HepG2 (cell line): ENCODE measurements at regions not wholly inside any gene's neighbourhood (a gene's known extent, or its start where the extent isn't known, plus 50 kb on each side); places are given as distances from the start of the nearest gene placed in this dataset.
A peak's percentile ranks its signal among the peaks of the same experiment; 100 is the strongest.

ENCODE experiments used
- AHDC1 ChIP-seq: sonication (generic); formaldehyde crosslinking; IDR thresholded peaks from 2 replicates; pipeline ENCODE4 v1.5.1; 2020; ENCODE audit warnings: mild to moderate bottlenecking, missing genetic modification reagents, borderline replicate concordance
- ATF2 ChIP-seq: sonication (generic); formaldehyde crosslinking; IDR thresholded peaks from 2 replicates; pipeline ENCODE4 v1.4.0; 2020; ENCODE audit warnings: missing genetic modification reagents
- CREB3 ChIP-seq: sonication (generic); formaldehyde crosslinking; IDR thresholded peaks from 2 replicates; pipeline ENCODE4 v1.5.0; 2020; ENCODE audit warnings: missing genetic modification reagents
- GATA4 ChIP-seq: sonication (generic); IDR thresholded peaks from 2 replicates; pipeline ENCODE4 v1.6.1; 2016; ENCODE audit warnings: antibody characterized with exemption, low read depth, borderline replicate concordance
- HBP1 ChIP-seq: IDR thresholded peaks from 2 replicates; pipeline ENCODE4 v1.6.1; 2016; ENCODE audit warnings: low read depth, control low read depth
- HDAC2 ChIP-seq: sonication (generic); formaldehyde crosslinking; IDR thresholded peaks from 2 replicates; pipeline ENCODE4 v1.4.0; 2020; ENCODE audit warnings: missing genetic modification reagents
- LRRFIP1 ChIP-seq: sonication (generic); formaldehyde crosslinking; conservative IDR thresholded peaks from 2 replicates; pipeline ENCODE4 v1.4.0; 2020; ENCODE audit warnings: missing genetic modification reagents
- MLLT10 ChIP-seq: sonication (generic); formaldehyde crosslinking; IDR thresholded peaks from 2 replicates; pipeline ENCODE4 v1.4.0; 2020; ENCODE audit warnings: missing genetic modification reagents
- NFIC ChIP-seq: IDR thresholded peaks from 2 replicates; pipeline ENCODE4 v1.6.1; 2012; ENCODE audit warnings: mild to moderate bottlenecking, low read length, inconsistent platforms
- NR2F6 ChIP-seq, 2 experiments: IDR thresholded peaks; 2 replicates each; pipeline ENCODE4 v1.6.1; 2016; ENCODE audit warnings: antibody characterized with exemption in 1 of 2, mild to moderate bottlenecking in 1 of 2
- SIX4 ChIP-seq: sonication (generic); formaldehyde crosslinking; IDR thresholded peaks from 2 replicates; pipeline ENCODE4 v1.4.0; 2020; ENCODE audit warnings: missing genetic modification reagents
- ZBTB4 ChIP-seq: sonication (generic); formaldehyde crosslinking; IDR thresholded peaks from 2 replicates; pipeline ENCODE4 v1.4.0; 2020; ENCODE audit warnings: missing genetic modification reagents, mild to moderate bottlenecking, borderline replicate concordance
- ZBTB7B ChIP-seq: sonication (generic); formaldehyde crosslinking; IDR thresholded peaks from 2 replicates; pipeline ENCODE4 v1.4.0; 2020; ENCODE audit warnings: missing genetic modification reagents
- ZFP36L1 ChIP-seq: sonication (generic); formaldehyde crosslinking; IDR thresholded peaks from 2 replicates; pipeline ENCODE4 v1.8.0; 2022; ENCODE audit warnings: mild to moderate bottlenecking, missing genetic modification reagents, moderate library complexity

GRCh38 chr5:147170603-147171002, 64.2 kb upstream of the STK32A start (continued):
- peak; percentile 54; the same call in 1 of the 2 replicates for TF ChIP-seq ZFP36L1
- TF ChIP-seq GATA4, result peak; percentile 80; the same call in 1 of the 2 replicates
- TF ChIP-seq CREB3 (CRISPR knock-in tag), result no peak
- TF ChIP-seq HDAC2 (CRISPR knock-in tag), result peak; percentile 89
- TF ChIP-seq SIX4 (CRISPR knock-in tag), result peak; percentile 30; the same call in 1 of the 2 replicates
- TF ChIP-seq HBP1, result peak; percentile 75; the same call in 1 of the 2 replicates
- TF ChIP-seq AHDC1 (CRISPR knock-in tag), result peak; percentile 45; the same call in 1 of the 2 replicates
- no peak for TF ChIP-seq ZBTB4
- no peak for TF ChIP-seq LRRFIP1 (CRISPR knock-in tag)
- TF ChIP-seq ATF2 (CRISPR knock-in tag), result peak; percentile 80
- peak; percentile 60; the same call in 1 of the 2 replicates for TF ChIP-seq ZBTB7B (CRISPR knock-in tag)
- peak; percentile 83 for TF ChIP-seq NR2F6 (IDR thresholded peaks at IDR 0.05)
- TF ChIP-seq NR2F6 (CRISPR knock-in tag; IDR thresholded peaks at IDR 0.05), result peak; percentile 95
- no peak for TF ChIP-seq MLLT10 (CRISPR knock-in tag)
- TF ChIP-seq NFIC, result peak; percentile 70; the same call in 1 of the 2 replicates
